Head of caudate nucleus (tissue), 42 donors: ENCODE measurements at regions not wholly inside any gene's neighbourhood (a gene's known extent, or its start where the extent isn't known, plus 50 kb on each side); places are given as distances from the start of the nearest gene placed in this dataset.
"Not testable (repeated sequence)": the region's sequence is repeated elsewhere in the genome, so short reads cannot be mapped to it uniquely, and the experiment has no call there.

Experiments
- DNase-seq, 42 donors: peaks; one replicate each; pipeline versions ENCODE4 v3.0.0 to v3.0.0-alpha.2; 2020 to 2021; ENCODE audit warnings: mixed read lengths in 7 of 42
- intact Hi-C: fragments of 100-400 bp; cut with DNase I; formaldehyde crosslinking; loops from one replicate; pipeline ENCODE4 v1.15.0; 2022

DNA sequence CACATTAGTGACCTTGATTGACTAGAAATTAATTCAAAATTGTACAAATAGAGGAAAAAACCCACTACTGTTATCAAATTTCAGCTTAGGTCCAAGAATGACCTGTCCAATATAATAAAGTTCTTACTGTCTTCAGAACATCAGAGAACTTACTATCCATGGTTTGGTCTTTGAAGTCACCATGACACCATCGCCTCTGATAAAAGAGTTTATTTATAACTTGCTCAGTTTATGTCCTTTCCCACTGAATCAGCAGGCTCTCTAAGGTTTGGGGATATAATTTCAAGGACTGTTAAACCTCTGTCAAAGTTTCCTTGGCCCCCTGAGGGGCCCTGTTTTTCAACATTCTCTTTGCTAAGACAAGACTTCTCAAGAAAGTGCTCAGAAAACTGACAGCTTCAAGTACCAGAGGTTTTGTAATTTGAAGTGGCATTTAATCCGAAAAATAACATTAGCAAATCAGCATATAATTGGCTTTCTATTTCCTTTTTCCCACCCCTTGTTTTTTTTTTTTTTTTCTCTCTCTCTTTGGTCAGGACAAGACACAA is 191.7 kb upstream of the FERD3L start:
- DNase-seq: no peak
- intact Hi-C loops: no loop called here

- intact Hi-C loops: no loop called here
- peak in 26 of 42 donors; percentile 1 to 72 (median 32) for DNase-seq
Measured at GRCh38 chr7:19333706-19334105, 188.5 kb upstream of the FERD3L start.

- no peak for DNase-seq
- intact Hi-C loops: no loop called here
Measured at GRCh38 chr7:19327018-19327417, 181.8 kb upstream of the FERD3L start.

DNA sequence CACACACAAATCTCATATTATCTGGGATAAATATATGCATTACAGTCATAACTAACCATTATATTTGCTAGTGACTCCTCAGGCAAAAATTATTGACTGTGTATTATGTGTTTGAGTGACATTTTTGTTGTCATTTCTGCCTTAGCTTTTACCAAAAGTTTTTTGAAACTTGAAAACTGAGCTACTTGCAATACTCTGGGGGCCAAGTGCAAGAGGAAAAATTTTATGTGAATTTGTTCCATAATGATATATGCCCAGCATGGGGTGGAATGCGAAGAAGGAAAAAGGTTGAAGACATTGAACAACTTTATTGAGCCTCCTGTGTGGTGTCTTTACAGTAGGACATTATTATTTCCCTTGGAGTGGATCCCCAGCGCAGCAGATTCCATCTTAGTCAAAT is 176.8 kb upstream of the FERD3L start:
- DNase-seq: no peak
- intact Hi-C loops: no loop called here

DNA sequence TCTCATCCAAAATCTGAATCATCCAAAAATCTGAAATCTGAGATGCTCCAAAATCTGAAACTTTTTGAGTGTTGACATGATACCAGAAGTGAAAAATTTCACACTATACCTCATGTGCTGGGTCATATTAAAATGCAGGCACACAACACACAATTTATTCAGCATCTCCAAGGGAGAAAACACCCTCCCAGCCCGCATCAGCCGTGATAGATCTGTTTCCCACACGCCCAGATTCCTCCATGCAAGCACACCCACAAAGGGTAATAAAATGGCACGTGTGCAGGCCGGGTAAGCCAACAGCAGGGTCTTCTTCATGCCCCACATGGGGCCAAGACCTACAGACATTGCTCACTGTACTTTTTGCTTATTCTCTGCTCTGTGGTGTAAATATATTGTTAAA is 173.1 kb upstream of the FERD3L start:
- intact Hi-C loops: no loop called here
- DNase-seq: no peak

DNA sequence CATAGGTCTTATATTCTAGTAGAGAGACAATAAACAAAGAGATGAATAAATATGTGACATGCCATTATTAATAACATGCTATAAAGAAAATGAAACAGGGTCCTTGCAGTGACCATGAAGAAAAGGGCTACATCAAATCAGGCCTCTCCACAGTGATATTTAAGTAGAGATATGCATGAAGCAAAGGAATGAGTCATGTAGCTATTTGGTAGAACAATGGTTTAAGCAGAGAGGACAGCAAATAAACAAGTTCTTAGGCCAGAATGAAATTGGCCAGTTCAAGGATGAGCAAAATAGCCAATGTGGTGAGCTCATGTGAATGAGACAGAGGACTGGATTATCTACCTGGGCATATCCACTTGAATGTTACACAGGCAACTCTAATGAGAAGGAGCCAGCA is 172.2 kb upstream of the FERD3L start:
- intact Hi-C loops: no loop called here
- DNase-seq: no peak

GRCh38 chr7:19312416-19312815 is 167.2 kb upstream of the FERD3L start:
- DNase-seq: no peak
- intact Hi-C loops: no loop called here

GRCh38 chr7:19307554-19307953 is 162.3 kb upstream of the FERD3L start:
- intact Hi-C loops: no loop called here
- DNase-seq: no peak

GRCh38 chr7:19305698-19306097 is 160.5 kb upstream of the FERD3L start:
- intact Hi-C loops: no loop called here

DNA sequence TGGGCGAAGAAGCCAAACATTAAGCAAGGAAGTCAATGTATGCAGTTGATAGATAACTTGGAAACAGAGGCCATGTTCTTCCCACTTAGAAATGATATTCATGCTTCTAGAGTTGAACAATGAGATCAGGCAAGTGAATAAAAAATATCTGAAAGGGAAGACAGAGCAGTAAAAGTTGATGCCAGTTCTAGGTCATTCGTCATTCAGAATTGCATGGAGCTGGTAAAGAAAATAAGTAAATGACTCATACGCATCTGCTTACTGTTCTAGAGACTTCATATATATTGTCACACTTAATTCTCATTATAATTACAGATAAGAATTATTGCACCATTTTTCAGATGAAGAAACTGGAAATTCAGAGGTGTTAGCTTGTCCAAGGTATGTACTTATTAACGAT is 158.9 kb upstream of the FERD3L start:
- intact Hi-C loops: no loop called here
- DNase-seq: no peak

More at GRCh38 chr7:19305698-19306097, 160.5 kb upstream of the FERD3L start:
- no peak for DNase-seq

DNA sequence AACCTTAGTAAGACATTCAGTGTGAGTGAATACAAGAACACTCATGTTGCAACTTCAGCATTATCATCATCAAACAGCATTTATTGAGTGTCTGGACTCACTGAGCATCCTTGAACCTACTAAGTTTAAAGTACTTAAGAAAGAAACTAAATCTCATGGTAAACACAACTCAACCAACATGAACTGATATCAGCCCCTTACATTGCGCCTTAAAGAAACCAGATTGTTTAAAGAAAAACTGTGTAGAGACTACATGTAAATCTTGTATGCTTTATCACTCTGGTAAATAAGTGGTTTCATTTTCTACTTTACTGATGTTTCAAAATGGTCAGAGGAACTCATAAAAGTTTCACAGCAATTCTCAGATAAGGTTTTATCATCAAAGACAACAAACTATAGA is 157.5 kb upstream of the FERD3L start:
- intact Hi-C loops: no loop called here
- no peak for DNase-seq

DNA sequence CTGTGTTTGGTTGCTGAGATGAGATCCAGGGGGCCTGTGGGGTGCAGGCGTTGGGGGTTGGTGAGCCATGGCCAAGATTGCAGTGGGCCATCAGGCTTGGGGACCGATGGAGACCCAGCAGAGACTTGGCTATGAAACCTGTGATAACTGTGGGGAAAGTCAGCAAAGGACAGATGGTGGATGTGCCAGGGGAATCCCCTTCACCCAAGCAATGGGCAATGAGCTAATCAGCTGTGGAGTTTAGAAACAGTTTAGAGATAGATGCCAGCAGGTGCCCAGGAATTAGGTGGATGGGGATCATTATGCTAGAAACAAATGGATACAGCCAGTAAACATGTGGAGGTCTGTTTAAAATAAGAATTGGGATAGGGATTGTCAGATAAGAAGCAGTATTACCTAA is 151.4 kb upstream of the FERD3L start:
- intact Hi-C loops: no loop called here
- no peak for DNase-seq

GRCh38 chr7:19295376-19295775 is 150.2 kb upstream of the FERD3L start:
- intact Hi-C loops: no loop called here
- no peak for DNase-seq

GRCh38 chr7:19294619-19295018 is 149.4 kb upstream of the FERD3L start:
- no peak for DNase-seq
- intact Hi-C loops: no loop called here

DNA sequence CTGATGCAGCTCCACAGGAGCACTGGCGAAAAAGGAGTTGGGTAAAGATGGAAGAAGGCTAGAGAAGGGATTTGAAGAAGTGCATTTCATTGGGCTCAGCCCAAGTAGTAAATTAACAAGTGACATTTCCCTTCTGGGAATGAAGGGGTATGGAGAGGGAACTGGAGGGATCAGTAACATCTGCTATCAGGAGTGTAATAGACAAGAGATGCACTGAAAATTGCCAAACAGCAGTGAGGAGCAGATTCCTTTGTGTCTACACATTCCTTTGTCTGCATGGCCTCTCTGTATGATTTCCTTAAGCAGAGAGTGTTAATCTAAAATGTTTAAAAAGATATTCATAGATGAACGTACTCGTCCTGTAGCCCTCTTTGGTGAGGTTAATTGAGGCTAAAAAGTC is 148.2 kb upstream of the FERD3L start:
- intact Hi-C loops: no loop called here
- no peak for DNase-seq

- intact Hi-C loops: no loop called here
- no peak for DNase-seq
Measured at GRCh38 chr7:19290968-19291367, 145.7 kb upstream of the FERD3L start.

GRCh38 chr7:19290066-19290465 is 144.8 kb upstream of the FERD3L start:
- no peak for DNase-seq
- intact Hi-C loops: no loop called here

DNA sequence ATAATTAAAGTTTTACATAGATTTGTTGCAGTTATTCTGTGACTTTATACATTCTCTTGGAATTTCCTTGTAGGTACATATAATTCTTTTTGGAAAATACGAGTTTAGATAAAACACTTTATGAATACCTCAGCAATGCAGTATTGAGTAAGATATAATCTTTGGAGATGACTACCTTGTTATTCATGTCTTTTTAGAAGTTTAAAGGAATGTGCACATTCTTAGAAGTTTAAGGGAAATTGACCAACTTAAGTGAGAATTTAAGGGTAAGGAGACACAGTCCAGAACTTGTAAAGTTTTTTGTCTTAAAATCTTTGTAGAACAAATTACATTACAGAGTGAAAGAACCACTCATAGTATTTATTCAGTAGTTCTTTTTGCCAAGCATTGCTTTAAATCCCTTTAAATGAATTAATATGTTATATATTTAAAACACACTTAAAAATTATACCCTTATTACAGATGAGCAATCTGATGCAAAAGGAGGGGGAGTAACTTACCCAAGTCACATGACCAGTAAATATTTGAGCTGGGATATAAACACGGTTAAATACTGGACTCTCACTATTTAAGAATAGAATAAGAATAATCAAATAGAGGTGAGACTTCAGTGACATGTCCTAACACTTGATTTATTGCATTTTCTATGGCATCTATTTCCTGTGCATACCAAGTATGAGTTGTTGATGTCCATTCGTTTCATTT is 139.5 kb upstream of the FERD3L start:
- no peak for DNase-seq
- intact Hi-C loops: no loop called here

- DNase-seq: no peak
- intact Hi-C loops: no loop called here
Measured at GRCh38 chr7:19284136-19284535, 138.9 kb upstream of the FERD3L start.

DNA sequence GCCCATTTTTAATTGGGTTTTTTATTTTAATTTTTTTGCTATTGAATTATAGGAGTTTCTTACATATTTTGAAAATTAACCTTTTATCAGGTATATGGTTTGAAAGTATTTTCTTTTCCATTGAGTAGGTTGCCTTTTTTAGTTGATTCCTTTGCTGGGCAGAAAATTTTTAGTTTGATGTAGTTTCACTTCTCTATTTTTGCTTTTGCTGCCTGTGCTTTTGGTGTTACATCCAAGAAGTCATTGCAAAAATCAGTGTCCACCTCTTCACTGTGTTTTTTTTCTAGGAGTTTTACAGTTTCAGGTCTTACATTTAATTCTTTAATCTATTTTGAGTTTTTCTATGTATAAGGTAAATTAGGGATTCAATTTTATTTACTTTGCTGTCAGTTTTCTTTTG is 129.8 kb upstream of the FERD3L start:
- DNase-seq: no peak
- intact Hi-C loops: no loop called here

- DNase-seq, intact Hi-C loops: not testable (repeated sequence)
Measured at GRCh38 chr7:19272329-19272728, 127.1 kb upstream of the FERD3L start.
